Testis (tissue), 2 donors: ENCODE measurements at regions not wholly inside any gene's neighbourhood (a gene's known extent, or its start where the extent isn't known, plus 50 kb on each side); places are given as distances from the start of the nearest gene placed in this dataset.

Source experiments
- DNase-seq: peaks from one replicate; pipeline ENCODE4 v3.0.0-alpha.2; 2019
- H3K27ac ChIP-seq, 2 donors: fragments of 200-600 bp; sonication (generic); one replicate each; pipeline ENCODE4 v1.5.1; 2019
- H3K27me3 ChIP-seq: fragments of 200-600 bp; sonication (generic); one replicate; pipeline ENCODE4 v1.5.1; 2019
- H3K36me3 ChIP-seq: fragments of 200-600 bp; sonication (generic); one replicate; pipeline ENCODE4 v1.5.1; 2017; ENCODE audit warnings: low read depth; ENCODE audit errors: missing control alignments
- H3K4me1 ChIP-seq: fragments of 200-600 bp; sonication (generic); one replicate; pipeline ENCODE4 v1.5.1; 2019
- H3K4me3 ChIP-seq, 2 donors: fragments of 200-600 bp; sonication (generic); one replicate each; pipeline ENCODE4 v1.5.1; 2017 to 2019
- H3K9me3 ChIP-seq: fragments of 200-600 bp; sonication (generic); one replicate; pipeline ENCODE4 v1.5.1; 2017
- CTCF ChIP-seq, 3 experiments: fragments of 450-650 bp in 2 of 3; fragments of 200-600 bp in 1 of 3; sonication (generic) in 1 of 3; IDR thresholded peaks; one replicate each; pipeline ENCODE4 v1.5.1; 2016 to 2019; ENCODE audit warnings: antibody characterized with exemption in 3 of 3, mild to moderate bottlenecking in 2 of 3, moderate library complexity in 1 of 3
- POLR2A ChIP-seq: fragments of 450-650 bp; IDR thresholded peaks from one replicate; pipeline ENCODE4 v1.6.1; 2017; ENCODE audit warnings: antibody characterized with exemption, mild to moderate bottlenecking, moderate library complexity
- WGBS, 2 donors: methylation state at CpG; one replicate each; pipeline ENCODE4 v1.1.5; 2018; 5-methylcytosine and 5-hydroxymethylcytosine counted together
- intact Hi-C: fragments of 100-400 bp; cut with DNase I; formaldehyde crosslinking; loops from one replicate; pipeline ENCODE4 v1.15.1; 2023; ENCODE audit warnings: low total_unique reads

DNA sequence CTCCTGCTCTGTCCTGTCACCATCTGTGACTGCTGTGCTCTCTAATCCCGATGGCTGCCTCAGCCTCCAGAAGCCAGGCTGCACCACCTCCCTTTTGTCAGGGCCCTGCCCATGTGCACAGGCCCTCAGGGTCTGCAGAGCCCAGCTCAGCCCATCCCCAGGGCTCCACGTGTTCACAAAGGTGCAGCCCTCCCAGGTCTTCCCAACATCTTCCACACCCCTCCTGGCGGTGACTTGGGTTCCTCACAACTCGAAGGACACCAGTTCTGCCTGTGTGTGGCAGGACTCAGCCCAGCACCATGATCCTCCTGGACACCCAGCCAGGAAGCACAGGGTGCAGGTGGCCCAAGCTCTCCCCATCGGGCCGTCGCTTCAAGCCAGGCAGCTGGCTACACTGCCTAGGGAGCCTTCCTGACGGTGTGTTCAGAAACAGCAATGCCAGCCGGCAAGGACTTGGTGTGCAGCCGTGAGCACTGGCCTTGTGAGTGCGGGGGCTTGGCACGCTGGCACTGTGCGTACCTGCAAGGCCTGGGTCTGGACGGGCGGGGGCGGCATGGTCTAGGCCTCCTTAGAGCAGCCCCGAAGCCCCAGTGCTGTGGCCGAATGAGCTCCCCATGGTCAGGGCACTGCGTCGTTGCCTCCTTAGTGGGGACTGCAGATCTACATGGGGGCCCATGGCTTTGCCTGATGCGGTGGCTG, 96.1 kb downstream of the MRPL36 start:
- Histone ChIP-seq H3K27me3 (no peaks in the 10 kb centered on the region), H3K4me1 (no peaks in the 10 kb centered on the region)
- WGBS, 2 donors: 66 to 88% methylated on average over 13 to 21 of the region's 21 CpGs

DNA sequence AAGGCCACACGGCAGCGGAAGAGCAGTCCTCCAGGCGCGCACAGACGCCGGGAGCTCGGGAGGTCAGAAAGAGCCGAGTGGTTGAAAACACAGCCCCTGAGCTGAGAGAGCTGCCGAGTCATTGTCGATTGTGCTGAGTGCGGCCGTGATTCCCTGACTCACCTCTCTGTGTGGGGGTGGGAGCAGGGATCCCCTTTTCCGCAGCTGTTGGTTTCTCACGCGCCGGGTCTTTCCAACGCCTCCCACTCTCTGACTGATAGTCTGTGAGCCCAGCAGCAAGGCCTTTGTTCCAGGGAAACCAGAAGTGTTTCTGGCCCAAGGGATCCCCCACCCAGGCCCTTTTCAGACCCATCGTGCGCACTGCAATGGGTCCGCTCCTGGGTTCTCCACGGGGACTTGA, 97.3 kb downstream of the MRPL36 start:
- intact Hi-C loops: no loop called here
- Histone ChIP-seq H3K27me3 (no peaks in the 10 kb centered on the region), H3K36me3 (no peaks in the 10 kb centered on the region), H3K4me1 (no peaks in the 10 kb centered on the region), H3K27ac (no peak overlapping the region), H3K9me3 (no peaks in the 10 kb centered on the region), H3K4me3 (peak overlapping the region in 1 of 2 donors; percentile 23)
- no peak for DNase-seq
- WGBS, 2 donors: 26 to 45% methylated on average over 18 to 21 of the region's 21 CpGs
- TF ChIP-seq POLR2A (no peak), CTCF (IDR thresholded peaks at IDR 0.05) (no peak)

More for the DNA sequence above, 96.1 kb downstream of the MRPL36 start:
- TF ChIP-seq CTCF (IDR thresholded peaks at IDR 0.05) (no peak), POLR2A (no peak)
- no peaks in the 10 kb centered on the region for H3K36me3 ChIP-seq
- no peak overlapping the region for H3K27ac ChIP-seq
- DNase-seq: no peak
- intact Hi-C loops: no loop called here
- no peaks in the 10 kb centered on the region for H3K9me3 ChIP-seq
- no peak overlapping the region for H3K4me3 ChIP-seq

- no peaks in the 10 kb centered on the region for H3K4me1 ChIP-seq
- no peak overlapping the region for H3K27ac ChIP-seq
- H3K4me3 ChIP-seq: peak overlapping the region in 1 of 2 donors; percentile 23
- no peaks in the 10 kb centered on the region for H3K9me3 ChIP-seq
- H3K36me3 ChIP-seq: no peaks in the 10 kb centered on the region
- TF ChIP-seq POLR2A: no peak
- TF ChIP-seq CTCF (IDR thresholded peaks at IDR 0.05): no peak
- no peaks in the 10 kb centered on the region for H3K27me3 ChIP-seq
- WGBS, 2 donors: 54 to 67% methylated on average over 22 of the region's 22 CpGs
- DNase-seq: no peak
- intact Hi-C loops: no loop called here
Measured at GRCh38 chr5:1701884-1702283, 97.8 kb downstream of the MRPL36 start.

- Histone ChIP-seq H3K36me3 (no peaks in the 10 kb centered on the region), H3K4me1 (no peaks in the 10 kb centered on the region), H3K27ac (no peak overlapping the region), H3K4me3 (no peak overlapping the region), H3K9me3 (no peaks in the 10 kb centered on the region), H3K27me3 (no peaks in the 10 kb centered on the region)
- 67 to 73% methylated on average over 15 of the region's 15 CpGs for WGBS, 2 donors
- intact Hi-C loops: no loop called here
- TF ChIP-seq POLR2A (no peak), CTCF (IDR thresholded peaks at IDR 0.05) (no peak)
- no peak for DNase-seq
Measured at GRCh38 chr5:1701216-1701864, 98.3 kb downstream of the MRPL36 start.
